Right lobe of liver (tissue), 4 donors: ENCODE measurements at regions not wholly inside any gene's neighbourhood (a gene's known extent, or its start where the extent isn't known, plus 50 kb on each side); places are given as distances from the start of the nearest gene placed in this dataset.

Experiments used
- CTCF ChIP-seq, 4 donors: fragments of 200-600 bp in 3 of 4; fragments of 450-650 bp in 1 of 4; IDR thresholded peaks; one replicate each; pipeline versions ENCODE4 v1.5.1 to v1.8.0; 2016 to 2022; ENCODE audit warnings: antibody characterized with exemption in 4 of 4, mild to moderate bottlenecking in 2 of 4
- POLR2A ChIP-seq: fragments of 450-650 bp; IDR thresholded peaks from one replicate; pipeline ENCODE4 v1.6.1; 2017; ENCODE audit warnings: antibody characterized with exemption, mild to moderate bottlenecking
- donor health status: DM: no; HTN: no; CAD: no.
- donor health status: DM: no; HTN: no; CAD: no.
- donor health status: DM: no; HTN: yes; CAD: no.

- no peak for TF ChIP-seq CTCF (IDR thresholded peaks at IDR 0.05)
- no peak for TF ChIP-seq POLR2A
Observed at GRCh38 chr6:118715376-118715775, 64.0 kb upstream of the CEP85L start.
